Activated T-cell treated with anti-CD3 and anti-CD28 coated beads, Interleukin-2, amount 50 U/mL, for 72 hours (primary cell): ENCODE measurements at regions not wholly inside any gene's neighbourhood (a gene's known extent, or its start where the extent isn't known, plus 50 kb on each side); places are given as distances from the start of the nearest gene placed in this dataset.

ENCODE experiments used
- ATAC-seq, 2 donors: fragments of 150-1000 bp; cut with Tn5 transposase; replicated peaks in 1 of 2; 2 replicates each; pipeline ENCODE4 v1.10.0; 2021; ENCODE audit warnings: moderate library complexity in 2 of 2, mild to moderate bottlenecking in 1 of 2
- DNase-seq, 2 donors: peaks; one replicate each; pipeline ENCODE4 v3.0.0; 2021 to 2022; ENCODE audit warnings: mixed read lengths in 1 of 2
- H3K27ac Mint-ChIP-seq: one replicate; pipeline ENCODE4 v1.8.0; 2022; ENCODE audit warnings: mild to moderate bottlenecking, moderate library complexity, mixed read lengths
- H3K27me3 Mint-ChIP-seq: one replicate; pipeline ENCODE4 v1.8.0; 2022; ENCODE audit warnings: low read depth, mixed read lengths
- H3K36me3 Mint-ChIP-seq, 2 donors: one replicate each; pipeline ENCODE4 v1.8.0; 2022; ENCODE audit warnings: mixed read lengths in 2 of 2, mild to moderate bottlenecking in 1 of 2; ENCODE audit not compliant: insufficient read depth in 2 of 2
- H3K4me1 Mint-ChIP-seq: one replicate; pipeline ENCODE4 v1.8.0; 2022; ENCODE audit warnings: low read depth, mixed read lengths
- H3K4me3 Mint-ChIP-seq, 2 donors: one replicate each; pipeline ENCODE4 v1.8.0; 2022; ENCODE audit warnings: mild to moderate bottlenecking in 2 of 2, mixed read lengths in 2 of 2, moderate library complexity in 2 of 2
- H3K9me3 Mint-ChIP-seq, 2 donors: one replicate each; pipeline ENCODE4 v1.8.0; 2022; ENCODE audit warnings: mixed read lengths in 2 of 2

- H3K36me3 Mint-ChIP-seq = no peaks in the 10 kb centered on the region
- H3K4me1 Mint-ChIP-seq = peaks cover 42% of the 10 kb centered on the region
- ATAC-seq (peak; percentile 36 to 48), DNase-seq (peak; percentile 40 to 61)
- H3K9me3 Mint-ChIP-seq = no peaks in the 10 kb centered on the region
- no peaks in the 10 kb centered on the region for H3K27me3 Mint-ChIP-seq
- no peak overlapping the region for H3K27ac Mint-ChIP-seq
- peak overlapping the region; percentile 89 to 92 for H3K4me3 Mint-ChIP-seq
Measured at GRCh38 chr13:29934531-29935308, 84.3 kb upstream of the UBL3 start.

- no peak overlapping the region for H3K27ac Mint-ChIP-seq
- DNase-seq (no peak), ATAC-seq (no peak)
- peaks cover 41% of the 10 kb centered on the region for H3K4me1 Mint-ChIP-seq
- no peaks in the 10 kb centered on the region for H3K9me3 Mint-ChIP-seq
- H3K27me3 Mint-ChIP-seq = no peaks in the 10 kb centered on the region
- H3K4me3 Mint-ChIP-seq = no peak overlapping the region
- no peaks in the 10 kb centered on the region for H3K36me3 Mint-ChIP-seq
Measured at GRCh38 chr13:29933401-29933800, 83.0 kb upstream of the UBL3 start.

GRCh38 chr13:29931696-29932095, 81.3 kb upstream of the UBL3 start:
- H3K36me3 Mint-ChIP-seq = no peaks in the 10 kb centered on the region
- H3K4me3 Mint-ChIP-seq = no peak overlapping the region
- no peak for DNase-seq
- ATAC-seq = no peak
- no peaks in the 10 kb centered on the region for H3K9me3 Mint-ChIP-seq
- peaks cover 24% of the 10 kb centered on the region for H3K4me1 Mint-ChIP-seq
- no peaks in the 10 kb centered on the region for H3K27me3 Mint-ChIP-seq
- H3K27ac Mint-ChIP-seq = no peak overlapping the region

- no peaks in the 10 kb centered on the region for H3K27me3 Mint-ChIP-seq
- peaks cover 18% of the 10 kb centered on the region for H3K4me1 Mint-ChIP-seq
- peak overlapping the region; percentile 18 for H3K27ac Mint-ChIP-seq
Measured at GRCh38 chr13:29929062-29929847, 78.8 kb upstream of the UBL3 start.

GRCh38 chr13:29926098-29926476, 75.7 kb upstream of the UBL3 start:
- Mint-ChIP-seq H3K4me3 (no peak overlapping the region), H3K27ac (no peak overlapping the region)
- no peak for DNase-seq

More at GRCh38 chr13:29929062-29929847, 78.8 kb upstream of the UBL3 start:
- Mint-ChIP-seq H3K36me3 (no peaks in the 10 kb centered on the region), H3K9me3 (no peaks in the 10 kb centered on the region), H3K4me3 (no peak overlapping the region)
- DNase-seq (no peak), ATAC-seq (no peak)

GRCh38 chr13:29925457-29926097, 75.2 kb upstream of the UBL3 start:
- H3K4me3 Mint-ChIP-seq = no peak overlapping the region
- DNase-seq (no peak), ATAC-seq (no peak)
- H3K27ac Mint-ChIP-seq = no peak overlapping the region
- no peaks in the 10 kb centered on the region for H3K36me3 Mint-ChIP-seq
- H3K27me3 Mint-ChIP-seq = no peaks in the 10 kb centered on the region
- H3K9me3 Mint-ChIP-seq = no peaks in the 10 kb centered on the region
- peaks cover 36% of the 10 kb centered on the region for H3K4me1 Mint-ChIP-seq

More at GRCh38 chr13:29926098-29926476, 75.7 kb upstream of the UBL3 start:
- Mint-ChIP-seq H3K4me1 (peaks cover 36% of the 10 kb centered on the region), H3K36me3 (no peaks in the 10 kb centered on the region), H3K27me3 (no peaks in the 10 kb centered on the region), H3K9me3 (no peaks in the 10 kb centered on the region)
- ATAC-seq = no peak

- Mint-ChIP-seq H3K9me3 (no peaks in the 10 kb centered on the region), H3K27ac (no peak overlapping the region), H3K36me3 (no peaks in the 10 kb centered on the region), H3K27me3 (no peaks in the 10 kb centered on the region), H3K4me3 (no peak overlapping the region), H3K4me1 (peaks cover 36% of the 10 kb centered on the region)
- ATAC-seq (no peak), DNase-seq (no peak)
Measured at GRCh38 chr13:29924482-29925350, 74.3 kb upstream of the UBL3 start.

GRCh38 chr13:29923554-29924481, 73.4 kb upstream of the UBL3 start:
- peak; percentile 99 for ATAC-seq
- Mint-ChIP-seq H3K36me3 (no peaks in the 10 kb centered on the region), H3K27me3 (no peaks in the 10 kb centered on the region), H3K4me3 (no peak overlapping the region), H3K9me3 (no peaks in the 10 kb centered on the region), H3K27ac (no peak overlapping the region), H3K4me1 (peaks cover 41% of the 10 kb centered on the region)
- peak; percentile 79 to 82 for DNase-seq

- peaks cover 0 to 3% of the 10 kb centered on the region in 2 donors for H3K9me3 Mint-ChIP-seq
- ATAC-seq (peak in 1 of 2 donors; percentile 35), DNase-seq (no peak)
- peaks cover 46% of the 10 kb centered on the region for H3K4me1 Mint-ChIP-seq
- H3K27ac Mint-ChIP-seq = no peak overlapping the region
- H3K36me3 Mint-ChIP-seq = no peaks in the 10 kb centered on the region
- no peak overlapping the region for H3K4me3 Mint-ChIP-seq
- H3K27me3 Mint-ChIP-seq = no peaks in the 10 kb centered on the region
Measured at GRCh38 chr13:29922896-29923295, 72.5 kb upstream of the UBL3 start.

GRCh38 chr13:29922281-29922821, 71.9 kb upstream of the UBL3 start:
- Mint-ChIP-seq H3K27me3 (no peaks in the 10 kb centered on the region), H3K4me3 (no peak overlapping the region), H3K27ac (no peak overlapping the region), H3K4me1 (peaks cover 46% of the 10 kb centered on the region), H3K36me3 (no peaks in the 10 kb centered on the region), H3K9me3 (peaks cover 0 to 3% of the 10 kb centered on the region in 2 donors)
- DNase-seq = no peak
- no peak for ATAC-seq

GRCh38 chr13:29921542-29921941, 71.1 kb upstream of the UBL3 start:
- Mint-ChIP-seq H3K4me3 (no peak overlapping the region), H3K36me3 (no peaks in the 10 kb centered on the region), H3K4me1 (peaks cover 46% of the 10 kb centered on the region), H3K27me3 (no peaks in the 10 kb centered on the region), H3K9me3 (peaks cover 0 to 3% of the 10 kb centered on the region in 2 donors), H3K27ac (no peak overlapping the region)
- ATAC-seq (no peak), DNase-seq (no peak)
